ENCODE measurements at regions not wholly inside any gene's neighbourhood (a gene's known extent, or its start where the extent isn't known, plus 50 kb on each side); places are given as distances from the start of the nearest gene placed in this dataset.
"Not testable (repeated sequence)": the region's sequence is repeated elsewhere in the genome, so short reads cannot be mapped to it uniquely, and the experiment has no call there.

DNA sequence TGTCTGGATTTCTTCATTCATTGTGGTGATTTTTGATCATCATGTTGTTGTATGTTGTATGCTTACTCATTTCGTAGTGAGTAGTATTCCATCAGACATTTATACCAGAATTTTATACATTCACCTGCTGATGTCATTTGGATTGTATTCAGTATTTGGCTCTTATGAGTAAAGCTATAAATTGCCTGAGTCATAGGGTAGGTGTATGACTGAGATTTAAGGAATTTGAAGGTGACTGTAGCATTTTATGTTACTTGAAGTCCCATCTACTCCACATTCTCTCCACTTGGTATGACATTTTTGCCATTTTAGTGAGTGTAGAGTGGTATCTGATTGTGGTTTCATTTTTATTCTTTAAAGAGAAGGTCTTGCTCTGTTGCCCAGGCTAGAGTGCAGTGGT, 548.2 kb downstream of the TBC1D22A start:
- DNase-seq (ENCODE audit: low read depth in 3 of 3): no peak

DNA sequence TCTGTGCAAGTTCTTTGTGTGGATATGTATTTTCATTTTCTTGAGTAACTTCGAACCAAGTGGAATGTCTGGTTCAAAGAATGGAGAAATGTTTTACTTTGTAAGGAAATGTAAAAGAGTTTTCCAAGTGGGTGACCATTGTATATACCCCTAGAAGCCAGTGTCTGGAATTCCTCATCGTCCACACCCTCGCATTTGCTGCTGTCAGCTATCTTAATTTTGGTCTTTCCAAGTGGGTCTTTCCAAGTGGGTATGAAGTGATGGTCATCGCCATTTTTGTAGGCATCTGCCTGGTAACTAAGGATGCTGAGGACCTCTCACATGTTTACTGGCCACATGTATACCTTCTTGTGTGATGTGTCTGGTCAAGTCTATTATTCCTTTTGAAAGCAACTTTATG, 547.5 kb downstream of the TBC1D22A start:
- no peak for DNase-seq (ENCODE audit: low read depth in 3 of 3)

DNA sequence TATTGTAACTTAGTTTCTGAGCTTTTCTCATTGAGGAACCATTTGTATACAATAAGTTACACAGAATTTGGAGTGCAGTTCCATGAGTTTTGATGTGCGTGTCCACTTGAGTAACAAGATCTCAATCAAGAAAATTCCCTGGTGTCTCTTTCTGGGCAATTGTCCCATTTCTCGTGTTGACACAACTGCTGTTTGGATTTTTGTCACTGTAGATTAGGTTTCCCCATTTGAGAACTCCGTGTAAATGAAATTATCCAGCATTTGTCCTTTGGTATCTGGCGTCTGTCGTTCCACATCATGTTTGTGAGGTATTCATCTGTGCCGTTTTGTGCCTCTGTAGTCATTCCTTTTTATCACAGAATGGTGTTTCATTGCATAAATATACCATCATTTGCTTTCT, 547.0 kb downstream of the TBC1D22A start:
- DNase-seq (ENCODE audit: low read depth in 3 of 3): no peak

DNA sequence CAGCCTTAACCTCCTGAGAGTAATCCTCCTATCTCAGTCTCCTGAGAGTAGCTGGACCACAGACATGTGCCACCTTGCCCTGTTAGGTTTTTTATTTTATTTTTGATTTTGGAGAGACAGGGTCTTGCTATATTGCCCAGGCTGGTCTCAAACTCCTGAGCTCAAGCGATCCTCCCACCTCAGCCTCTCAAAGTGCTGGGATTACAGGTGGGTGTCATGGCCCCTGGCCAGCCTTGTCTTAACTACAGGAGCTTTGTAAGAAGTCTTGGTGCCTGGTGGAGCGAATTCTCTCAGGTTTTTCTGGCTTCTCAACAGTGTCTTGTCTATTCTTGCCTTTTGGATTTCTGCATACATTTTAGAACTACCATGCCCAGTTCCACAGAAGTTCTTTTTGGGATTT, 546.4 kb downstream of the TBC1D22A start:
- no peak for DNase-seq (ENCODE audit: low read depth in 3 of 3)

DNA sequence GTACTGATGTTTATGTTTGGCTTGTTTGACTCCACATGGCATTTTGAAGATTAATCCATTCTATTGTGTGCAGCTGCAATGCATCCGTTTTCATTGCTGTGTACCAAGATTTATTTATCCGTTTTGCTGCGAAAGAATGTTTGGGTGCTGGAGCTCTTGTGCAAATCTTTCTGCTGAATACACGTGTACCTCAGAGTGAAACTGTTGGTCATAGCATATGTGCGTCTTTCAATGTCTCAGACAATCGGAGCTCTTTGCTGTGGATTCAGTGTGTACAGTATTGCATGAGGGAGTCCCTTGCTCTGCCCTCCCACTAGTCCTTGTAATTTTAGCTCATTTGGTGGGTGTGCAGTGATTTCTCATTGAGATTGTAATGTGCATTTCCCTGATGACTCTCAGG, 545.4 kb downstream of the TBC1D22A start:
- DNase-seq (ENCODE audit: low read depth in 3 of 3): no peak

DNA sequence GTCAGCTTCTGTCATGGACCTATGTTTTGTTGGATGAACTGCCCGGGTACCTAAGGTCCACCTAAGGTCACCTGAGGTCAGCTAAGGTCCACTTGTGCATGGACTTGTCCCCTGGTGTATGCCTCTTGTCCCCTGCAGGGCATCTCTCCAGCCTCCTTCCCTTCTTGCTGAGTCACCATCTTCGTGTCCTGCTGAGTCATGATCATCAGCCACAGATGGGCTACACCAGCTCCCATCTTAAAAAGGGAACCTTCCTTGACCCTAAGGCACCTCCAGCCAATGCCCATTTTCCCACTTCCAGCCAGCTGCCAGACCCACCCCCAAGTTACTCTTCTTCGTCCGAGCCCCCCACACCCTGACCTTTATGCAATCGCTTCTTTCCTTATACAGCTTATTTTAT, 544.9 kb downstream of the TBC1D22A start:
- no peak for DNase-seq (ENCODE audit: low read depth in 3 of 3)

DNA sequence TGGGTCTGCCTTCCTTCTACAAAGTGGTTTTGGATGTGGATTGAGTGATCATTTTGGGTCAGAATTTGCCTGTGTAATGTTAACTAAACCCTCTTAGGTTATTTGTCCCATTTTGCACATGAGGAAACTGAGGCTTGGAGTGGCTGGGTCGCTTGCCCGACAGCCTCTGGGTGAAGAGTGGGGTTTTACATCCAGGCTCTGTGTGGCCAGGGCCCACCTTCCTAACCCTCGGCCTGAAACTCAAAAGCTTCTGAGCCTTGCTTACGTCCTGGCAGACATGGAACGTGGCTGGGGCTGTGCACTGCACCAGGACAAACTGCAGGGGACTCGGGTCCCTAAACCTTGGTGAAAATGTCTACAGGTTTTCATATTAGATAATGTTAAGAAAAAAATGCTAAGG, 542.4 kb downstream of the TBC1D22A start:
- no peak for DNase-seq (ENCODE audit: low read depth in 3 of 3)

DNA sequence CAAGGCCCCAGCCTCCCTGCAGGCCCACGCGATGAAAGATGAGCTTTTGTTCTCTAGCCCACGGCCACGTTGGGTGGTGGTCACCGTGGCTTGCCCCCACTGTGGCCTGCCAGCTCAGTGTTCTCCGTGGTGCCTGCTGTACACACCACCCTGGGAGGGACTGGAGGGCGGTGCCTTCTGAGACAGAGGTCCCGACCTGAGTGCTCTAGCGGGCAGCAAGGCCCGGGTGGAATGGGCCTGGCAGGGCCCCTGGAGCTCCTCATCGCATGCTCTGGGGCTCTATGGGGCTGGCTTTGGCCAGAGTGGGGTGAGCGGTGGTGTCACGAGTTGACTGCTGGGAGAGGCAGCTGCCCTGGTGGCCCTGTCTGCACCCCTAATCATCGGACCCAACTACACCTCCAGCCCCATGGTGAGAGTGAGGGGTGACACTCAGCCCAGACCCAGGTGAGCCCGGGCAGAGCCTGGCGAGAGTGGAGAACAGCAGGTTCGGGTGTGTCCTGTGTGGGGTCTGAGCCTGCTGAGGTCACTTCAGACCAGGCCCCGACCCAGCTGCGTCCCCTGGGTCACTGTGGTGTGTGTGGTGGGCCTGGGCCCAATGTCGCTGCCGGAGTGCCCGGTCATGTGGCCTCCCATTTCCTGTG, 541.9 kb downstream of the TBC1D22A start:
- DNase-seq (ENCODE audit: low read depth in 3 of 3): no peak

DNA sequence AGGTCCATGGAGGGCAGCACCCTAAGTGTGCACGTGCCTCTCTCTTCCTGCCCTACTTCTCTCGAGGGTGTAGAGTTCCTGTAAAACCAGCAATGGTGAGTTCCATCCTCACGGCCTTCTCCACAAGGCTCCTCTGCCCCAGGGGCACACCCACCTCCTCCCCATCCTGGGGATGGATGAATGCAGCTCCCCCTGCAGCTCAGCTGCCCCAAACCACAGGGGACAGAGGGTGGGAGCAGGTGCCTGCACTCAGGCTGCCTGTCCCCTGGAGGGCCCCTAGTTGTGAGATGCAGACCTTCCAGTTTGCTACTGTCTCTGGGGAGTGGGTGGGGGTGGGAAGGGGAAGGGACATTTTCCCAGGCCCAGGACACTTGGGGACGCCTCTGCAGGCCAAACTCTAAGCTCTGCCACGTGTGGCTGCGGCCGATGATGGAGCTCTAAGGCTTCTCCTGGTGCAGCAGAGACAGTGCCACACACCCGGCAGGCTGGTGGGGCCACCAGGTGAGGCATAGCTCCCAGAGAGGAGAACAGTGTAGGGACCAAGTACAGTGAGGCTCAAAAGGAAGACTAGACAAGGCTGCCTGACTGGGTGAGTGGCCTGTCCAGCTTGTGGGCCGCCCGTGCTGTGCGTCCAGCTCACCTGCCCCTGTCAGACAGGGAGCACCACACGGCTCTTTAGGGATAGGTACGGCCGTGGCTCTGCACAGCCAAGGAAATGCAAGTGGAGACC, 540.9 kb downstream of the TBC1D22A start:
- DNase-seq (ENCODE audit: low read depth in 3 of 3): no peak

DNA sequence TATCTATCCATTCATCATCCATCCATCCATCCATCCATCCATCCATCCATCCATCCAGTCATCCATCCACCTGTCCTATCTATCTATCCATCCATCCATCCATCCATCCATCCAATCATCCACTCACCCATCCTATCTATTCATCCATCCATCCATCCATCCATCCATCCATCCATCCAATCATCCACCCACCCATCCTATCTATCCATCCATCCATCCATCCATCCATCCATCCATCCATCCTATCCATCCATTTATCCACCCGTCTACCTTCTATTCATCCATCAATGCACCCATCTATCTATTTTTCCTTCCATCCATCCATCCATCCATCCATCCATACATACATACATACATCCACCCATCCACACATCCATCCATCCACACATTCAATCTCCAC, 540.1 kb downstream of the TBC1D22A start:
- not testable (repeated sequence) for DNase-seq (ENCODE audit: low read depth in 3 of 3)

DNA sequence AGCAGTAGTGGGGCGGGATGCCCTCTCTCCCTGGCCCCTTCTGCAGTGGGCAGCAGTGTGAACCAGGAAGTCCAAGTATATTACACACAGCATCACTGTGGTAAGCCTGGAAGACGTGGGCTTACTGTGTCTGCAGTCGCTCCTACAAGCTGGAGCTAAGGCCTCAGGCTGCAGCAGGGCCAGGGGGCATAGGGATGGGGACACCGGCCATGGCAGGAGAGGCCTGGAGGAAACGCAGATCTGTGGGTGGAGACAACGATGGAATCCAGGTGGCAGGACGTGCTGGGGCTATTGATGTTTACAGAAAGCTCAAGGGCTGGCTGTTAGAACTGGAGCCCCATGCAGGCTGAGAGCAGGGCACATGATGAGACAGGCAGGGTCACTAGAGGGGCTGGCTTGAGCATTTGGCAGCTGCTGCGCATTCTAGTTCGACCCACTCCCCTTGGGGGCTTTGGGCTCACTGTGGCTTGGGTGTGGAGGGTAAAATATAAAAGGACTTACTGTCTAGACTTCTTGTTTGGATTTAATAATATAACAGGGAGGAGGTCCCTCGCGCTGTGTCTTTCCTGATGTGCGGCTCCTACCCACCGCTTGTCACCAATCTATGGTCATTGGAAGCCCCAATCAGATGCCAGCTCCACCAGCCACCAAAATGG, 539.5 kb downstream of the TBC1D22A start:
- DNase-seq (ENCODE audit: low read depth in 3 of 3): no peak

DNA sequence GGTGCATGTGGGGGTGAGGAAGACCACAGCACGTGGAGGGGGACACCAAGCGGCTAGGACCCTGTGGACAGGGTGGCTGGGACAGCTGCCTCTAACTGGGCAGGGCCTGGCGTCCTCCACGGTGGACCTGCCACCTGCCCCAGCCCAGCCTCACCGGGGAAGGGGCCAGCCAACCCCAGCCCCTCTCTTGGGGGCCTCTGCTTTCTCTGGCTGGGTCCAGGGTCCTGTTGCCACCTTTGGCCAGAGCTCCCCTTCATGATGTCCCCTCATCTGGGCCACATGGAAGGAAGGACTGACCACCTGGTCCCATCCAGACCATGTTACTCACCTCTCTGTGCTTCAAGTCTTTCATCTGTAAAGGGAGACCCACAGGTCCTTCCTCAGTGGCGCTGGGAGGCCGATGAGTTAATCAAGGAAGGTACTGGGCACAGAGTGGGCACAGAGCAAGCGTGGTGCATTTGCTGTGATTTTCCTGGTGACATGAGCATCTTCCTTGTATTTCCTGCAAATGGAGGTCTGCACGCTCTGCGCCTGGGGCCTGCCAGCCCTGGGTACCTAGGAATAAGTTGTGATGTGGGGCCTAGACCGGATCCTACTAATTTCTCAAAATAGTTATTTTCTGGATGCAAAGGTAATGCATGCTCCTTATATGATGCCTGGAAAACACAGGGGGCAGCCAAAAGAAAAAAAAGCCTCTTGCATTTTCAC, 538.4 kb downstream of the TBC1D22A start:
- no peak for DNase-seq (ENCODE audit: low read depth in 3 of 3)

DNA sequence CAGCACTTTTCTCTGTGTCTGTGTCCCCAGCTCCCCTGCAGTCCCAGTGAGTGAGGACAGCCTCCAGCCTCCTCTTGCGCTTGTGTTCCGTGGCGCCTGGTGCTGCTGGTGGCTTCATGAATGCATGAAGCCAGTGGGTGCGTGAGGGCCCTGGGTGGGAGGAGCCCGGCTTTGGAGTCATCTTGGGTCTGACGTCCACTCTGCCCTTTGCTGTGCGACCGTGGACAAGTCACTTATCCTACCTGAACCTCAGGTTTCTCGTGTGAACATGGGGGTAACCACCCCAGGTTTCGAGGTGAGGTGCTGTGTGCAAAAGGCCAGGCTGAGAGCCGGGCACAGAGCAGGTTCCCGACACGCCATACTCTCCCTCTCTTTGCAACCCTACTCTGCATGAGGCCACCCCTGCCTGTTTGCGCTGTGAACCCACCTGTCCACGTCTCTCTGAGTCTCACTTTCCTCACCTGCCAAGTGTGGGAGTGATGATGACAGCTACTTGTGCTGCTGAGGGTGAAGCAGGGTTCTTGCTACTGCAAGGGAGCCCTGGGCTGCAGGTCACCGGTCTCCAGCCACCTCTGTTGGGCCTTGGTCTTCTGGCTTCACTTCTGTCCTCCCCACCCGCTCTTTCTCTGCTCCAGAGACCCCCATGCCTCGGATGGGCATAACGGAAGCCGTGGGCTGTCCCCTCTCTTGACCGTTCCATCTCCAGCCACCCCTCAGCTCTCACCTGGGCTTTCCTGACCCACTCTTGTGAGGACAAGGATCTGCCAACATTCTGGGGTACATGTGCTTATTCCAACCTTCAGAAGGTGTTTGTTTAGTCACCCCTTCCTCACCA, 537.6 kb downstream of the TBC1D22A start:
- DNase-seq (ENCODE audit: low read depth in 3 of 3): no peak

DNA sequence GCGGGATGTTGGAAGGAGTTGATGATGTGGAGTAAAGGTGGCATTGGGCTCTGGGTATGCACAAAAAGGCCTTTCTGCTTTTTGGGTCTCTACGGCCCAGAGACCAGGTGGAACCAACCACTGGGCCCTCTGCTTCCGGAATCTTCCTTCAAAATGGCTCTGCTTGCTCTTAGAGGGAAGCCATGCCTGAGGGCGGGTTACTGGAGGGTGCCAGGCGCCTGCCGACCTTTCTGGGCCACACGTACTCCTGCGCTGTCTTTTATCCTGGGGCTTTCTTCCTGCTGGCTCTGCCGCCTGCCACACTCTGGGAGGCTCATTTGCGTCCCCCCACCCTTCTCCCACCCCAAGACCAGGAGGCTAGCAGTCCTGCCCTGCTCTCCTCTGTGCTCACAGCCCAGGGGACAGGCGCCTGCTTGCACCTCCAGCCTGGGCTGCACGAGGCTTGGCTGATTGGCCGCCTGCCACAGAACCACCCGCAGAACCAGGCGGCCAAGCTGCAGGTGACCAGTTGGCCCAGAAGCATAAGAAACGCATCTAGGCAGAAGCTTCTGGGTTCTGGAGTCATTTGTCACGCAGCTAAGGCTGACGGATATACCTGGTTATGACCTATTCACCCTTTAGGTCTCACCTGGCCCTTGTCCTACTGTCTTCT, 536.9 kb downstream of the TBC1D22A start:
- no peak for DNase-seq (ENCODE audit: low read depth in 3 of 3)

DNA sequence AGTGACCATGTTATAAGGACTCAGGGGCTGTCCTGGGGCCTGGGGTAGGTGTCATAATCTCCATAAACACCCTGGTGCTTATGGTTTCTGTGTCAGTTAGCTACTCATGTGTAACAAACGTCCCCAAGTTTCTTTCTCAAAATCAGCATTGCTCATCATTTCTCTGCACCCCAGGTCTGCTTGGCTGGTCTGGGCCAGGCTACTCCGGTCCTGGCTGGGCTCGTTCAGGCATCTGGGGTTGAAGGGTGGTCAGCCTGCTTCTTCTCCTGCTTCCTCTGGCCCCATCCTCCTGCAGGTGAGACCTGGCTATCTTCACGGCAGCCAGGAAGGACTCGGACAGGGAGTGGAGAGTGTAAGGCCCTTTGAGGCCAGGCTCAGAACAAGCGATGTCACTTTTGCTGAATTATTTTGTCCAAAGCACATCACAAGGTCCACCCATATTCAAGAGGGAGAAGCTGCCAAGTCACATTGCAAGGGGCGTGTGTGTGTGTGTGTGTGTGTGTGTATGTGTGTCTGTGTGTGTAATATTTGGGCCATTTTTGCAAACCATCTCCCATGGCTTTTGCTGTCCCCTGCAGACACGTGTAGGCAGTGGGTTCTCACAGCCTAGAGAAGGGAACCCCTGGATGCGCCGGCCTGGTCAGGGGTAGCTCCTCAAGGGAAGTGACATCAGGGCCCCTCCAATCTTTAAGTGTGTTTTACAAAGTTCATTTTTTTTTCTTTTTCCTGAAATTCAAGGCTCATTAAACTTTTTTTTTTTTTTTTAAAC, 535.8 kb downstream of the TBC1D22A start:
- no peak for DNase-seq (ENCODE audit: low read depth in 3 of 3)

DNA sequence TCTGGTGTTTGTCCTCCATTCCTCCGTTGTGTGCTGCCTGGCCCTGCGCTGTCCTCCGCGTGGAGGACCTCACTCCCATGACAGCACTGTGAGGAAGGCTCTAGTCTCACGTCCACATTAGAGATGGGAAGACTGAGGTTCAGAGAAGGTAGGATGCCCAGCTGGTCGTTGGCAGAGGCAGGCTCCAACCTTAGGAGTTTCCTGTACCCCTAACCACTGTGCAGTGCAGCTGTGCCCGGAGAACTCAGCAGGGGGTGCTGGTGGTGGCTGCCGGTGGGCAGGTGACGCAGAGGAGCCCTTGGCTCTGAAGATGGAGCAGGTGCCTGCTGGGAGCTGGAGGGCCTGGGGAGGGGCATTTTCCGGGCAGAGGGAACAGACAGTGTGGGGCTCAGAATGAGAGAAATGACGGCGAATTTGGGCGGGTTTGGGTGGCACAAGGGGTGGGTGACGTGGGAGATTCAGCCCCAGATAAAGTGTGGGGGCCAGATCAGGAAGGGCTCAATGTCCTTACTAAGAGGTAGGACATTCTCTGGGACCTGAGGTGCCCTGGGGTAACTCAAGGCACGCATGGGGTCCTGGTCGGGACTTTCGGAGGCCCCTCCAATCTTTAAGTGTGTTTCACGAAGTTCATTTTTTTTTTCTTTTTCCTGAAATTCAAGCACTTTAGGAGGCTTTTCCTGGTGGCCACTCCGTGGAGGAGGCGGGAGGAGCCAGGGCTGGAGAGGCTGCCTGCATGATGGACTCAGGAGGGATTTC, 535.0 kb downstream of the TBC1D22A start:
- no peak for DNase-seq (ENCODE audit: low read depth in 3 of 3)

DNA sequence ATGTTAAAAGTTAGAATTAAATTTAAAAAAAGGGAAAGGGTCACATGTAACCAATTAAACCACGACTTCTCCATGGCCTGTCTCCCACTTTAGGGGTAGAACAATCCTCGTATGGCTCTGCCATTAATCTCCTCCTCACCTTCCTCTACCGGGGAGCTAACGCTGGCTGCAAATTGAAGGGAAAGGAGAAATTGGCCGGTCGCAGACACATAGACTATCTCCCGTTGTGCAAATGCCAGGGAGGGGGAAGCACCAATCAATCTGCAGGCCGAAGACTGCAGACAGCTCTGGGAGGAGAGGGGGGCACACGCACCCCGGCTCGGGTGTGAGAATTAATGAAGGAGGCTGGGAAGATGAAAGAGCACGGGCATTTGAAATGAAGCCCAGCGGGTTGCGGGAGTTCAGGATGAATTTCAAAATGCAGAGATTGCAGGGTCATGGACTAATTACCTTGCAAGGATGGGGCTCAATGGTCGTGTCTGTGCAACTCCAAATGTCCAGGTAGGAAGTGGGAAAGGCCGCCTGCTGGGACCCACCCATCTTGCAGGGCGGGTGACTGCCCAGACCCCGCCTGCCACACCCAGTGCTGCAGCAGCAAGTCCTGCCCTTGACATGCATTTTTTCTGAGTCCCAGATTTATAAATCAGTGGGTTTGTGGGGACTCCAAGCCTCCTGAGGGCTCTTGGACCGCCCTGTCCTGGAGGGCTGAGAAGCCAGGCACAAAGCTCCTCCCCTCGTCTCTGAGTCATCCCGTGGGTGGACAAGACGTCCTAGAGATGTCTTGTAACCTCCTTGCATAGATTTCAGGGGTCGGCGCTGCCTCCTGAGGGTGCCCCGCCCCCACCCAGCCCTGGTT, 534.2 kb downstream of the TBC1D22A start:
- DNase-seq (ENCODE audit: low read depth in 3 of 3): no peak

DNA sequence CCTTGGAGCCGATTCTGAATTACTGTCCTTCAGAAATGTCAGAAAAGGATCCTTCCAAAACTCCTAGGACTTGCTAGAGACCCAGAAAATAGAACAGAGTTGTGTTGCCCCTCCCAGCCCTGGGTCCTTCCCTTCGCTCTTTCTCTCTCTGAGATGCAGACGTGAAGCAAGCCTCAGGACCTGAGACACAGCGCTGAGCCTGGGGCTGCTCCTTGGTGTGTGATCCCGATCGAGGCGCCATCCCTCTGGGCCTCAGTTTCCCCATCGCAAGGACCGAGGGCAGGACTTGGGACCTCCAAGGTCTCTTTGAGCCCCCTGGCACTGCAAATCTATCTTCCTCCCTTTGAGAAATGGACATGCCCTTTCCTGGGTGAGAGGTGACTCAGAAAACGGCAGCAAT, 533.5 kb downstream of the TBC1D22A start:
- no peak for DNase-seq (ENCODE audit: low read depth in 3 of 3)

All from stimulated activated CD4-positive, alpha-beta T cell treated with anti-CD3 and anti-CD28 coated beads, TNF-alpha, amount 100 ng/mL, for 48 hours (primary cell).